DOHH2 (cell line): ENCODE measurements at regions not wholly inside any gene's neighbourhood (a gene's known extent, or its start where the extent isn't known, plus 50 kb on each side); places are given as distances from the start of the nearest gene placed in this dataset.

Experiments used
- CTCF ChIP-seq: fragments of 200-600 bp; sonication (generic); IDR thresholded peaks from one replicate; pipeline ENCODE4 v1.5.1; 2014; ENCODE audit warnings: antibody characterized with exemption, mild to moderate bottlenecking, low read depth, low read length; ENCODE audit not compliant: poor library complexity, severe bottlenecking
- EZH2phosphoT487 ChIP-seq: fragments of 200-600 bp; sonication (generic); IDR thresholded peaks from 2 replicates; pipeline ENCODE4 v1.6.1; 2017; ENCODE audit warnings: borderline replicate concordance, mild to moderate bottlenecking, antibody characterized with exemption, low read length, moderate library complexity, mixed read lengths

GRCh38 chr19:28999724-29000433, 213.1 kb downstream of the UQCRFS1 start:
- TF ChIP-seq CTCF (no peak), EZH2phosphoT487 (no peak)
